OCI-LY1 (cell line): ENCODE measurements at regions not wholly inside any gene's neighbourhood (a gene's known extent, or its start where the extent isn't known, plus 50 kb on each side); places are given as distances from the start of the nearest gene placed in this dataset.

Source experiments
- H2AFZ ChIP-seq: fragments of 200-600 bp; sonication (generic), shearing (Covaris generic); 2 replicates; pipeline ENCODE4 v1.6.0; 2014; ENCODE audit warnings: antibody characterized with exemption, mild to moderate bottlenecking, low read length
- H3F3A ChIP-seq: fragments of 200-600 bp; sonication (generic), shearing (Covaris generic); 2 replicates; pipeline ENCODE4 v1.6.0; 2014; ENCODE audit warnings: mild to moderate bottlenecking, antibody characterized with exemption, low read length, moderate library complexity; ENCODE audit not compliant: insufficient read depth
- H3K27ac ChIP-seq: fragments of 200-600 bp; sonication (generic); 2 replicates; pipeline ENCODE4 v1.5.1; 2014; ENCODE audit warnings: low read length, mixed run types, mild to moderate bottlenecking, low read depth; ENCODE audit not compliant: poor library complexity, severe bottlenecking
- H3K27me3 ChIP-seq: fragments of 200-600 bp; sonication (generic); 2 replicates; pipeline ENCODE4 v1.6.0; 2014; ENCODE audit warnings: antibody characterized with exemption, mild to moderate bottlenecking, low read length, moderate library complexity; ENCODE audit not compliant: insufficient read depth
- H3K36me3 ChIP-seq: fragments of 200-600 bp; sonication (generic); 2 replicates; pipeline ENCODE4 v1.6.1; 2014; ENCODE audit warnings: mild to moderate bottlenecking, antibody characterized with exemption, low read length, moderate library complexity, mixed read lengths; ENCODE audit not compliant: insufficient read depth
- H3K4me1 ChIP-seq: fragments of 200-600 bp; sonication (generic); 2 replicates; pipeline ENCODE4 v1.5.1; 2014; ENCODE audit warnings: mild to moderate bottlenecking, low read length, moderate library complexity; ENCODE audit not compliant: insufficient read depth, severe bottlenecking
- H3K4me2 ChIP-seq: fragments of 200-600 bp; sonication (generic), shearing (Covaris generic); 2 replicates; pipeline ENCODE4 v1.6.1; 2014; ENCODE audit warnings: low read length
- H3K4me3 ChIP-seq: fragments of 200-600 bp; sonication (generic); 2 replicates; pipeline ENCODE4 v1.5.1; 2014; ENCODE audit warnings: low read length, low read depth, mild to moderate bottlenecking, mixed read lengths; ENCODE audit not compliant: poor library complexity, severe bottlenecking
- H3K79me2 ChIP-seq: fragments of 200-600 bp; shearing (Covaris generic); 2 replicates; pipeline ENCODE4 v1.6.1; 2016; ENCODE audit warnings: mixed run types, low read length, mixed read lengths; ENCODE audit not compliant: insufficient read depth
- H3K9ac ChIP-seq: fragments of 200-600 bp; sonication (generic), shearing (Covaris generic); 2 replicates; pipeline ENCODE4 v1.6.1; 2014; ENCODE audit warnings: mild to moderate bottlenecking, low read length, mixed read lengths
- H3K9me2 ChIP-seq: fragments of 200-600 bp; sonication (generic), shearing (Covaris generic); 2 replicates; pipeline ENCODE4 v1.6.1; 2014; ENCODE audit warnings: low read depth, mild to moderate bottlenecking, low read length, mixed read lengths
- H3K9me3 ChIP-seq: fragments of 200-600 bp; shearing (Covaris generic); 2 replicates; pipeline ENCODE4 v1.6.1; 2014; ENCODE audit warnings: low read length, mixed read lengths
- H4K20me1 ChIP-seq: fragments of 200-600 bp; sonication (generic), shearing (Covaris generic); 2 replicates; pipeline ENCODE4 v1.6.0; 2016; ENCODE audit warnings: mild to moderate bottlenecking, low read length; ENCODE audit not compliant: insufficient read depth
- CTCF ChIP-seq: fragments of 200-600 bp; sonication (generic), shearing (Covaris generic); IDR thresholded peaks from 2 replicates; pipeline ENCODE4 v1.5.1; 2017; ENCODE audit warnings: mild to moderate bottlenecking, antibody characterized with exemption, low read length, moderate library complexity, mixed read lengths
- EZH2 ChIP-seq: fragments of 200-600 bp; sonication (generic), shearing (Covaris generic); IDR thresholded peaks from 2 replicates; pipeline ENCODE4 v1.8.0; 2017; ENCODE audit warnings: borderline replicate concordance, mixed run types, mild to moderate bottlenecking, antibody characterized with exemption, low read length, moderate library complexity, mixed read lengths

- H3K9me3 ChIP-seq: no peaks in the 10 kb centered on the region
- H3K36me3 ChIP-seq: no peaks in the 10 kb centered on the region
- no peak overlapping the region for H3K27ac ChIP-seq
- H2AFZ ChIP-seq: no peak overlapping the region
- no peak overlapping the region for H3K9ac ChIP-seq
- no peaks in the 10 kb centered on the region for H3K79me2 ChIP-seq
- TF ChIP-seq EZH2: no peak
- TF ChIP-seq CTCF: no peak
- no peak overlapping the region for H3K4me3 ChIP-seq
- H3F3A ChIP-seq: no peaks in the 10 kb centered on the region
- no peaks in the 10 kb centered on the region for H3K4me1 ChIP-seq
- no peaks in the 10 kb centered on the region for H4K20me1 ChIP-seq
- H3K9me2 ChIP-seq: no peaks in the 10 kb centered on the region
- H3K27me3 ChIP-seq: no peaks in the 10 kb centered on the region
- H3K4me2 ChIP-seq: no peak overlapping the region
Measured at GRCh38 chr1:222074317-222074716, 332.4 kb upstream of the DUSP10 start.

- Histone ChIP-seq H3K4me3 (no peak overlapping the region), H3K9me3 (no peaks in the 10 kb centered on the region), H3K4me2 (no peak overlapping the region), H3K79me2 (no peaks in the 10 kb centered on the region), H3F3A (no peaks in the 10 kb centered on the region), H3K4me1 (no peaks in the 10 kb centered on the region), H3K27me3 (no peaks in the 10 kb centered on the region), H2AFZ (no peak overlapping the region), H3K9ac (no peak overlapping the region), H3K36me3 (no peaks in the 10 kb centered on the region), H4K20me1 (no peaks in the 10 kb centered on the region), H3K9me2 (no peaks in the 10 kb centered on the region), H3K27ac (no peak overlapping the region)
- TF ChIP-seq EZH2 (no peak), CTCF (no peak)
Measured at GRCh38 chr1:222073307-222073995, 331.6 kb upstream of the DUSP10 start.

- H2AFZ ChIP-seq: no peak overlapping the region
- H3K9me2 ChIP-seq: no peaks in the 10 kb centered on the region
- H3K4me2 ChIP-seq: no peak overlapping the region
- no peak overlapping the region for H3K9ac ChIP-seq
- H3K4me1 ChIP-seq: no peaks in the 10 kb centered on the region
- no peak overlapping the region for H3K27ac ChIP-seq
- H3K9me3 ChIP-seq: no peaks in the 10 kb centered on the region
- no peak overlapping the region for H3K4me3 ChIP-seq
- no peaks in the 10 kb centered on the region for H3K27me3 ChIP-seq
- no peaks in the 10 kb centered on the region for H4K20me1 ChIP-seq
- TF ChIP-seq EZH2: no peak
- TF ChIP-seq CTCF: no peak
- H3K36me3 ChIP-seq: no peaks in the 10 kb centered on the region
- H3K79me2 ChIP-seq: no peaks in the 10 kb centered on the region
- no peaks in the 10 kb centered on the region for H3F3A ChIP-seq
Measured at GRCh38 chr1:222071387-222071786, 329.5 kb upstream of the DUSP10 start.
